T-helper 22 cell (primary cell): ENCODE measurements at regions not wholly inside any gene's neighbourhood (a gene's known extent, or its start where the extent isn't known, plus 50 kb on each side); places are given as distances from the start of the nearest gene placed in this dataset.

ENCODE experiments used
- DNase-seq: peaks from one replicate; pipeline ENCODE4 v3.0.0-alpha.2; 2020; ENCODE audit warnings: low read depth

GRCh38 chr6:14903176-14904038 is 342.5 kb upstream of the JARID2 start:
- DNase-seq = no peak

- DNase-seq = no peak
These were observed 340.7 kb upstream of the JARID2 start for GRCh38 chr6:14905201-14905600.

- no peak for DNase-seq
These were observed 339.2 kb upstream of the JARID2 start for GRCh38 chr6:14906621-14907020.

- no peak for DNase-seq
These were observed 334.9 kb upstream of the JARID2 start for GRCh38 chr6:14910692-14911547.

GRCh38 chr6:14912226-14912625 is 333.6 kb upstream of the JARID2 start:
- no peak for DNase-seq

- no peak for DNase-seq
These were observed 333.2 kb upstream of the JARID2 start for GRCh38 chr6:14912706-14913105.

GRCh38 chr6:14913931-14914330 is 331.9 kb upstream of the JARID2 start:
- no peak for DNase-seq

- DNase-seq = no peak
These were observed 329.7 kb upstream of the JARID2 start for GRCh38 chr6:14915888-14916832.

GRCh38 chr6:14917109-14917910 is 328.6 kb upstream of the JARID2 start:
- no peak for DNase-seq

- no peak for DNase-seq
These were observed 327.5 kb upstream of the JARID2 start for GRCh38 chr6:14918200-14918907.

- DNase-seq = no peak
These were observed 326.7 kb upstream of the JARID2 start for GRCh38 chr6:14919038-14919670.

GRCh38 chr6:14920276-14920675 is 325.6 kb upstream of the JARID2 start:
- no peak for DNase-seq

- DNase-seq = no peak
These were observed 324.7 kb upstream of the JARID2 start for GRCh38 chr6:14921170-14921569.

- DNase-seq = no peak
These were observed 323.8 kb upstream of the JARID2 start for GRCh38 chr6:14921878-14922671.

GRCh38 chr6:14922706-14923460 is 323.0 kb upstream of the JARID2 start:
- no peak for DNase-seq

- no peak for DNase-seq
These were observed 321.5 kb upstream of the JARID2 start for GRCh38 chr6:14924126-14925024.

- no peak for DNase-seq
These were observed 320.7 kb upstream of the JARID2 start for GRCh38 chr6:14925025-14925698.
